PC-9 (cell line): ENCODE measurements at regions not wholly inside any gene's neighbourhood (a gene's known extent, or its start where the extent isn't known, plus 50 kb on each side); places are given as distances from the start of the nearest gene placed in this dataset.

Experiments
- BruUV-seq: library from RNA; stranded (reverse); fragments of 400-500 nt; replicated peaks from 2 replicates; lab custom pipeline; 2021; lab: Mats Ljungman, UMichigan
- CTCF ChIA-PET: fragments of 300-600 bp; sonication (Branson Sonifier 250); formaldehyde crosslinking; loops from one replicate; lab custom pipeline; 2022; ENCODE audit warnings: antibody characterized with exemption; lab: Charles Lee
- POLR2A ChIA-PET: fragments of 300-600 bp; sonication (Branson Sonifier 250); formaldehyde crosslinking; loops from one replicate; lab custom pipeline; 2022; ENCODE audit warnings: antibody characterized with exemption; ENCODE audit not compliant: unreplicated experiment; lab: Charles Lee
- DNase-seq, 2 experiments: peaks; one replicate each; pipeline versions ENCODE4 v3.0.0 to v3.0.0-alpha.2; 2015 to 2022; ENCODE audit warnings: mixed read lengths in 1 of 2
- H2AFZ ChIP-seq: fragments of 200-600 bp; sonication (generic); 2 replicates; pipeline ENCODE4 v1.8.1; 2017; ENCODE audit warnings: antibody characterized with exemption
- H3F3A ChIP-seq: fragments of 200-600 bp; sonication (generic); 2 replicates; pipeline ENCODE4 v1.8.1; 2017; ENCODE audit warnings: antibody characterized with exemption, mild to moderate bottlenecking, low read depth; ENCODE audit not compliant: insufficient read depth
- H3K27ac ChIP-seq: fragments of 200-600 bp; sonication (generic); 2 replicates; pipeline ENCODE4 v1.6.1; 2016; ENCODE audit warnings: mixed run types
- H3K27me3 ChIP-seq: fragments of 200-600 bp; sonication (generic); 2 replicates; pipeline ENCODE4 v1.6.1; 2016; ENCODE audit warnings: low read depth, mixed run types; ENCODE audit not compliant: insufficient read depth
- H3K36me3 ChIP-seq: fragments of 200-600 bp; sonication (generic); 2 replicates; pipeline ENCODE4 v1.6.1; 2016; ENCODE audit warnings: low read depth, mixed run types
- H3K4me1 ChIP-seq: fragments of 200-600 bp; sonication (generic); replicated peaks from 2 replicates; pipeline ENCODE4 v1.6.1; 2016; ENCODE audit warnings: mixed run types; ENCODE audit not compliant: insufficient read depth
- H3K4me2 ChIP-seq: fragments of 200-600 bp; sonication (generic); 2 replicates; pipeline ENCODE4 v1.6.1; 2017; ENCODE audit warnings: mixed run types
- H3K4me3 ChIP-seq: fragments of 200-600 bp; sonication (generic); 2 replicates; pipeline ENCODE4 v1.6.1; 2016; ENCODE audit warnings: mixed run types
- H3K79me2 ChIP-seq: fragments of 200-600 bp; sonication (generic); 2 replicates; pipeline ENCODE4 v1.6.1; 2017; ENCODE audit warnings: low read depth, mixed run types
- H3K9me2 ChIP-seq: fragments of 200-600 bp; sonication (generic); 2 replicates; pipeline ENCODE4 v1.8.1; 2017; ENCODE audit warnings: mild to moderate bottlenecking; ENCODE audit not compliant: insufficient read depth
- H3K9me3 ChIP-seq: fragments of 200-600 bp; sonication (generic); 2 replicates; pipeline ENCODE4 v1.8.1; 2016; ENCODE audit warnings: low read depth; ENCODE audit not compliant: insufficient read depth
- H4K20me1 ChIP-seq: fragments of 200-600 bp; sonication (generic); 2 replicates; pipeline ENCODE4 v1.8.1; 2017; ENCODE audit not compliant: insufficient read depth
- CTCF ChIP-seq: fragments of 200-600 bp; sonication (generic); conservative IDR thresholded peaks from 2 replicates; pipeline ENCODE4 v1.6.1; 2017; ENCODE audit warnings: mixed run types, antibody characterized with exemption, mild to moderate bottlenecking, moderate library complexity
- EZH2 ChIP-seq: fragments of 200-600 bp; sonication (generic); IDR thresholded peaks from 2 replicates; pipeline ENCODE4 v1.8.0; 2017; ENCODE audit warnings: antibody characterized with exemption, low read depth
- intact Hi-C: fragments of 100-400 bp; cut with micrococcal nuclease; formaldehyde crosslinking; loops from one replicate; pipeline ENCODE4 v1.10.0; 2022; ENCODE audit not compliant: unreplicated experiment

- no peak overlapping the region for H3K4me2 ChIP-seq
- CTCF ChIA-PET, result no interaction called here
- BruUV-seq, result no TSS peak
- no peak for DNase-seq
- no peak overlapping the region for H3K27ac ChIP-seq
- H3K9me3 ChIP-seq, result no peaks in the 10 kb centered on the region
- H3K4me1 ChIP-seq, result no peaks in the 10 kb centered on the region
- no peak overlapping the region for H3K4me3 ChIP-seq
- no peaks in the 10 kb centered on the region for H3F3A ChIP-seq
- no peaks in the 10 kb centered on the region for H3K27me3 ChIP-seq
- no peaks in the 10 kb centered on the region for H3K36me3 ChIP-seq
- H3K79me2 ChIP-seq, result no peaks in the 10 kb centered on the region
- no peaks in the 10 kb centered on the region for H4K20me1 ChIP-seq
- intact Hi-C loops, result no loop called here
- no peak overlapping the region for H2AFZ ChIP-seq
- TF ChIP-seq CTCF, result no peak
- no peak for TF ChIP-seq EZH2
- POLR2A ChIA-PET, result no interaction called here
- H3K9me2 ChIP-seq, result no peaks in the 10 kb centered on the region
These were observed 66.1 kb upstream of the TLR3 start for GRCh38 chr4:186002853-186003252.

- Histone ChIP-seq H3K27ac (no peak overlapping the region), H3K9me2 (no peaks in the 10 kb centered on the region), H3K4me2 (no peak overlapping the region), H3K36me3 (no peaks in the 10 kb centered on the region), H3K27me3 (no peaks in the 10 kb centered on the region), H4K20me1 (no peaks in the 10 kb centered on the region), H3K79me2 (no peaks in the 10 kb centered on the region), H3F3A (no peaks in the 10 kb centered on the region), H3K4me1 (no peaks in the 10 kb centered on the region), H2AFZ (no peak overlapping the region), H3K9me3 (no peaks in the 10 kb centered on the region), H3K4me3 (no peak overlapping the region)
- intact Hi-C loops, result no loop called here
- POLR2A ChIA-PET, result no interaction called here
- no peak for TF ChIP-seq EZH2
- TF ChIP-seq CTCF, result no peak
- no peak for DNase-seq
- CTCF ChIA-PET, result no interaction called here
- BruUV-seq, result no TSS peak
These were observed 65.2 kb upstream of the TLR3 start for GRCh38 chr4:186003746-186004145.

GRCh38 chr4:186008057-186008456 lies 60.9 kb upstream of the TLR3 start:
- H3K4me1 ChIP-seq, result no peaks in the 10 kb centered on the region
- no TSS peak for BruUV-seq
- no peaks in the 10 kb centered on the region for H3K27me3 ChIP-seq
- H3K36me3 ChIP-seq, result no peaks in the 10 kb centered on the region
- H3K9me3 ChIP-seq, result no peaks in the 10 kb centered on the region
- no peak overlapping the region for H3K4me3 ChIP-seq
- no peaks in the 10 kb centered on the region for H3F3A ChIP-seq
- intact Hi-C loops, result no loop called here
- H3K9me2 ChIP-seq, result no peaks in the 10 kb centered on the region
- no peaks in the 10 kb centered on the region for H3K79me2 ChIP-seq
- no peak overlapping the region for H3K4me2 ChIP-seq
- no peaks in the 10 kb centered on the region for H4K20me1 ChIP-seq
- ChIA-PET CTCF (no interaction called here), POLR2A (no interaction called here)
- DNase-seq, result no peak
- TF ChIP-seq CTCF (no peak), EZH2 (no peak)
- H2AFZ ChIP-seq, result no peak overlapping the region
- no peak overlapping the region for H3K27ac ChIP-seq
